ENCODE measurements at regions not wholly inside any gene's neighbourhood (a gene's known extent, or its start where the extent isn't known, plus 50 kb on each side); places are given as distances from the start of the nearest gene placed in this dataset.

- WGBS (ENCODE audit: extremely low coverage, insufficient coverage, insufficient read length): no CpG with 5 or more reads among the region's 2 CpGs
Observed at GRCh38 chr5:28500511-28500910, 1462.1 kb upstream of the CDH9 start.

DNA sequence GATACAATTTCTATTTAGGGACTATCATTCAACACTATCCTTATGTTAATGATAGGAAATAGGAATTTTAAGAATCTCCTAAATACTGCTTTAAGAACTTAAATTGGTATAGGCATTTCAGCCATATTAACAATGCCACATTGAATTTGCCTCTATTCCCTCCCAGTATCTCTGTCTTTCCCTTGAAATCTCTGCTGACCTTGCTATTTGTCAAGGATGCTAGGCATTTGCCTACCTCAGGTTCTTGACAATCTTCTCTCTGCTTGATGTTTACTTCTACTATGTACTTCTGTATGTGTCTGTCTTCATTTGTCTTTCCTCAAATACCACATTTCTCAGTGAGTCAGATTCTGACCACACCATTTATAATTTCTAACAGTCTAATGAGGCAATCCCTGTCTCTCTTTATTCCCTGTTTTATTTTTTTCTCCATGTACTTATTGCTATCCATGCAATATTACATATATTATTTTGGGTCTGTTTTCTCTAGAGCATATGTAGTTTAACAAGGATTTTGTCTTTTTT is 1461.4 kb upstream of the CDH9 start:
- H2BK120ac ChIP-seq (ENCODE audit: insufficient read depth, low read length, poor library complexity): no peak overlapping the region
- H3K4ac ChIP-seq (ENCODE audit: low read depth, low read length): no peak overlapping the region
- H3K4me1 ChIP-seq (ENCODE audit: control insufficient read depth in 1 of 2, insufficient read depth in 2 of 2, low read length in 2 of 2): no peaks in the 10 kb centered on the region
- no peak overlapping the region for H3K14ac ChIP-seq (ENCODE audit: low read length)
- no peaks in the 10 kb centered on the region for H3K79me1 ChIP-seq (ENCODE audit: low read length)
- H2AK5ac ChIP-seq (ENCODE audit: low read length): no peak overlapping the region
- no peak overlapping the region for H3K23ac ChIP-seq (ENCODE audit: low read length)
- no peaks in the 10 kb centered on the region for H3K79me2 ChIP-seq (ENCODE audit: control insufficient read depth, insufficient read depth, low read length, poor library complexity)
- DNase-seq: peak in 1 of 2 donors; percentile 19
- no peak overlapping the region for H2AFZ ChIP-seq (ENCODE audit: insufficient read depth, low read length, poor library complexity)
- H3K9ac ChIP-seq (ENCODE audit: low read length): no peak overlapping the region
- H3K4me3 ChIP-seq (ENCODE audit: low read depth, low read length): no peak overlapping the region
- no peak overlapping the region for H2BK5ac ChIP-seq (ENCODE audit: low read depth, low read length, poor library complexity)
- H3K36me3 ChIP-seq (ENCODE audit: control insufficient read depth in 1 of 2, insufficient read depth in 2 of 2, low read length in 2 of 2): no peaks in the 10 kb centered on the region
- no peak overlapping the region for H3K27ac ChIP-seq (ENCODE audit: low read depth, low read length)
- H4K8ac ChIP-seq (ENCODE audit: low read depth, low read length): no peak overlapping the region
- no peak overlapping the region for H3K18ac ChIP-seq (ENCODE audit: low read length)
- no peak overlapping the region for H4K12ac ChIP-seq (ENCODE audit: low read depth, low read length)
- H2BK12ac ChIP-seq (ENCODE audit: low read length): no peak overlapping the region
- no peaks in the 10 kb centered on the region for H3K9me3 ChIP-seq (ENCODE audit: insufficient read depth, low read depth, low read length)
- H3K4me2 ChIP-seq (ENCODE audit: low read length): no peak overlapping the region
- H4K91ac ChIP-seq (ENCODE audit: low read depth, low read length): no peak overlapping the region
- H3K27me3 ChIP-seq (ENCODE audit: insufficient read depth, low read length): no peaks in the 10 kb centered on the region

More at GRCh38 chr5:28500511-28500910, 1462.1 kb upstream of the CDH9 start:
- Histone ChIP-seq H2AFZ (ENCODE audit: insufficient read depth, low read length, poor library complexity) (no peak overlapping the region), H4K8ac (ENCODE audit: low read depth, low read length) (no peak overlapping the region), H3K9ac (ENCODE audit: low read length) (no peak overlapping the region), H3K23ac (ENCODE audit: low read length) (no peak overlapping the region), H4K12ac (ENCODE audit: low read depth, low read length) (no peak overlapping the region), H4K91ac (ENCODE audit: low read depth, low read length) (no peak overlapping the region), H2BK120ac (ENCODE audit: insufficient read depth, low read length, poor library complexity) (no peak overlapping the region), H2BK12ac (ENCODE audit: low read length) (no peak overlapping the region), H3K4ac (ENCODE audit: low read depth, low read length) (no peak overlapping the region), H3K18ac (ENCODE audit: low read length) (no peak overlapping the region), H3K27me3 (ENCODE audit: insufficient read depth, low read length) (no peaks in the 10 kb centered on the region), H3K9me3 (ENCODE audit: insufficient read depth, low read depth, low read length) (no peaks in the 10 kb centered on the region), H3K14ac (ENCODE audit: low read length) (no peak overlapping the region), H3K4me1 (ENCODE audit: control insufficient read depth in 1 of 2, insufficient read depth in 2 of 2, low read length in 2 of 2) (peaks cover 3 to 4% of the 10 kb centered on the region in 2 experiments), H3K4me3 (ENCODE audit: low read depth, low read length) (no peak overlapping the region), H2BK5ac (ENCODE audit: low read depth, low read length, poor library complexity) (no peak overlapping the region), H3K79me1 (ENCODE audit: low read length) (no peaks in the 10 kb centered on the region), H2AK5ac (ENCODE audit: low read length) (no peak overlapping the region), H3K4me2 (ENCODE audit: low read length) (no peak overlapping the region), H3K36me3 (ENCODE audit: control insufficient read depth in 1 of 2, insufficient read depth in 2 of 2, low read length in 2 of 2) (no peaks in the 10 kb centered on the region), H3K27ac (ENCODE audit: low read depth, low read length) (no peak overlapping the region), H3K79me2 (ENCODE audit: control insufficient read depth, insufficient read depth, low read length, poor library complexity) (no peaks in the 10 kb centered on the region)
- no peak for DNase-seq

DNA sequence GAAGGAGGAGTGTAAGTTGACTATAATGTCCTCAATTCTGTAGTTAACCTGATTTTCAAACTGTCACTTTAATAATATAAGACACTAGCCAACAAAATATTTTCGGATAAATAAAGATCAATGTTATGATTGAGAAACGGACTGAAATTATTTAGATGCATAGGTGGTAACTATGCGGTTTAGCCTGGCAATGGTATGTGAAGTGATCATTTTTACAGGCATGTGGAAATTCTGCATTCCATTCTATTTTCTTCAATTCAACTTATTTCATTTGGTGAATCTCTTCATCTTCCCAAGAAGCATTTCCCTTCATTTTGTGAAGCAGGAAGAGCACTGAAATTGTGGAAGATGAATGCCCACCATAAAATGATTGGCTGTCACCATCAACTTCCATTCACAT is 1457.5 kb upstream of the CDH9 start:
- no peak overlapping the region for H2AK5ac ChIP-seq (ENCODE audit: low read length)
- H4K12ac ChIP-seq (ENCODE audit: low read depth, low read length): no peak overlapping the region
- H3K4me2 ChIP-seq (ENCODE audit: low read length): peak overlapping the region; percentile 23
- no peaks in the 10 kb centered on the region for H3K9me3 ChIP-seq (ENCODE audit: insufficient read depth, low read depth, low read length)
- H3K9ac ChIP-seq (ENCODE audit: low read length): no peak overlapping the region
- no peak overlapping the region for H3K27ac ChIP-seq (ENCODE audit: low read depth, low read length)
- H3K79me1 ChIP-seq (ENCODE audit: low read length): no peaks in the 10 kb centered on the region
- no peak overlapping the region for H2BK12ac ChIP-seq (ENCODE audit: low read length)
- H3K79me2 ChIP-seq (ENCODE audit: control insufficient read depth, insufficient read depth, low read length, poor library complexity): no peaks in the 10 kb centered on the region
- H3K18ac ChIP-seq (ENCODE audit: low read length): no peak overlapping the region
- no peak overlapping the region for H4K8ac ChIP-seq (ENCODE audit: low read depth, low read length)
- no peak overlapping the region for H4K91ac ChIP-seq (ENCODE audit: low read depth, low read length)
- no peaks in the 10 kb centered on the region for H3K36me3 ChIP-seq (ENCODE audit: control insufficient read depth in 1 of 2, insufficient read depth in 2 of 2, low read length in 2 of 2)
- H3K14ac ChIP-seq (ENCODE audit: low read length): no peak overlapping the region
- no peaks in the 10 kb centered on the region for H3K4me1 ChIP-seq (ENCODE audit: control insufficient read depth in 1 of 2, insufficient read depth in 2 of 2, low read length in 2 of 2)
- no peaks in the 10 kb centered on the region for H3K27me3 ChIP-seq (ENCODE audit: insufficient read depth, low read length)
- no peak overlapping the region for H3K4ac ChIP-seq (ENCODE audit: low read depth, low read length)
- WGBS (ENCODE audit: extremely low coverage, insufficient coverage, insufficient read length): no CpG with 5 or more reads among the region's 3 CpGs
- H2AFZ ChIP-seq (ENCODE audit: insufficient read depth, low read length, poor library complexity): no peak overlapping the region
- DNase-seq: peak in 1 of 2 donors; percentile 47
- H2BK120ac ChIP-seq (ENCODE audit: insufficient read depth, low read length, poor library complexity): no peak overlapping the region
- H3K23ac ChIP-seq (ENCODE audit: low read length): no peak overlapping the region
- H2BK5ac ChIP-seq (ENCODE audit: low read depth, low read length, poor library complexity): no peak overlapping the region
- H3K4me3 ChIP-seq (ENCODE audit: low read depth, low read length): no peak overlapping the region

- Histone ChIP-seq H2BK12ac (ENCODE audit: low read length) (no peak overlapping the region), H3K27ac (ENCODE audit: low read depth, low read length) (no peak overlapping the region), H3K79me2 (ENCODE audit: control insufficient read depth, insufficient read depth, low read length, poor library complexity) (no peaks in the 10 kb centered on the region), H2AK5ac (ENCODE audit: low read length) (no peak overlapping the region), H3K23ac (ENCODE audit: low read length) (peak overlapping the region; percentile 85), H3K4me1 (ENCODE audit: control insufficient read depth in 1 of 2, insufficient read depth in 2 of 2, low read length in 2 of 2) (no peaks in the 10 kb centered on the region), H3K14ac (ENCODE audit: low read length) (no peak overlapping the region), H3K79me1 (ENCODE audit: low read length) (no peaks in the 10 kb centered on the region), H4K12ac (ENCODE audit: low read depth, low read length) (no peak overlapping the region), H2AFZ (ENCODE audit: insufficient read depth, low read length, poor library complexity) (no peak overlapping the region), H3K4me2 (ENCODE audit: low read length) (no peak overlapping the region), H4K91ac (ENCODE audit: low read depth, low read length) (no peak overlapping the region), H2BK5ac (ENCODE audit: low read depth, low read length, poor library complexity) (no peak overlapping the region), H4K8ac (ENCODE audit: low read depth, low read length) (no peak overlapping the region), H3K9me3 (ENCODE audit: insufficient read depth, low read depth, low read length) (no peaks in the 10 kb centered on the region), H3K4me3 (ENCODE audit: low read depth, low read length) (no peak overlapping the region), H3K27me3 (ENCODE audit: insufficient read depth, low read length) (no peaks in the 10 kb centered on the region), H2BK120ac (ENCODE audit: insufficient read depth, low read length, poor library complexity) (no peak overlapping the region), H3K4ac (ENCODE audit: low read depth, low read length) (no peak overlapping the region), H3K18ac (ENCODE audit: low read length) (no peak overlapping the region), H3K9ac (ENCODE audit: low read length) (no peak overlapping the region), H3K36me3 (ENCODE audit: control insufficient read depth in 1 of 2, insufficient read depth in 2 of 2, low read length in 2 of 2) (no peaks in the 10 kb centered on the region)
- WGBS (ENCODE audit: extremely low coverage, insufficient coverage, insufficient read length): no CpG with 5 or more reads among the region's 1 CpG
- DNase-seq: no peak
Observed at GRCh38 chr5:28493456-28493855, 1455.1 kb upstream of the CDH9 start.
